ENCODE measurements at regions not wholly inside any gene's neighbourhood (a gene's known extent, or its start where the extent isn't known, plus 50 kb on each side); places are given as distances from the start of the nearest gene placed in this dataset.

- no peak for DNase-seq
- no peaks in the 10 kb centered on the region for H3K4me1 ChIP-seq
- H3K27me3 ChIP-seq, result peaks cover 3% of the 10 kb centered on the region
- WGBS, 2 donors (ENCODE audit: low coverage in 1 of 2), result 78 to 93% methylated on average over 6 to 9 of the region's 9 CpGs
- no peak overlapping the region for H3K4me3 ChIP-seq
- TF ChIP-seq POLR2AphosphoS5 (IDR thresholded peaks at IDR 0.05), result no peak
- no peak for TF ChIP-seq POLR2A (IDR thresholded peaks at IDR 0.05)
- no peak for TF ChIP-seq CTCF (IDR thresholded peaks at IDR 0.05)
- TF ChIP-seq EP300 (IDR thresholded peaks at IDR 0.05; ENCODE audit: low read depth), result no peak
- in situ Hi-C loops (cut with MboI; ENCODE audit: low pct_ligation_motif_present in 1 of 4, low pct_unique_long_range_greater_than_20kb in 1 of 4, low sequenced_read_pairs in 3 of 4) (no loop called here), intact Hi-C loops (cut with DNase I; ENCODE audit: low total_unique reads) (no loop called here)
- H3K9me3 ChIP-seq, result no peaks in the 10 kb centered on the region
- no peak overlapping the region for H3K27ac ChIP-seq
- no peaks in the 10 kb centered on the region for H3K36me3 ChIP-seq
These were observed 94.2 kb downstream of the OLIG3 start for GRCh38 chr6:137399881-137400443.

- intact Hi-C loops (cut with DNase I; ENCODE audit: low total_unique reads), result no loop called here
- H3K27me3 ChIP-seq, result peaks cover 3% of the 10 kb centered on the region
- H3K4me3 ChIP-seq, result no peak overlapping the region
- TF ChIP-seq EP300 (IDR thresholded peaks at IDR 0.05; ENCODE audit: low read depth), result no peak
- TF ChIP-seq POLR2AphosphoS5 (IDR thresholded peaks at IDR 0.05), result no peak
- TF ChIP-seq CTCF (IDR thresholded peaks at IDR 0.05), result no peak
- no peak for TF ChIP-seq POLR2A (IDR thresholded peaks at IDR 0.05)
- 68 to 76% methylated on average over 3 of the region's 3 CpGs for WGBS, 2 donors (ENCODE audit: low coverage in 1 of 2)
- H3K4me1 ChIP-seq, result no peaks in the 10 kb centered on the region
- no peak overlapping the region for H3K27ac ChIP-seq
- in situ Hi-C loops (cut with MboI; ENCODE audit: low pct_ligation_motif_present in 1 of 4, low pct_unique_long_range_greater_than_20kb in 1 of 4, low sequenced_read_pairs in 3 of 4), result no loop called here
- no peak for DNase-seq
- no peaks in the 10 kb centered on the region for H3K36me3 ChIP-seq
- no peaks in the 10 kb centered on the region for H3K9me3 ChIP-seq
These were observed 98.9 kb downstream of the OLIG3 start for GRCh38 chr6:137395316-137395715.

- DNase-seq, result no peak
- Histone ChIP-seq H3K27ac (no peak overlapping the region), H3K27me3 (no peaks in the 10 kb centered on the region), H3K9me3 (no peaks in the 10 kb centered on the region), H3K4me3 (no peak overlapping the region), H3K4me1 (peaks cover 0 to 15% (median 0%) of the 10 kb centered on the region in 4 donors), H3K36me3 (no peaks in the 10 kb centered on the region)
- TF ChIP-seq POLR2AphosphoS5 (IDR thresholded peaks at IDR 0.05) (no peak), CTCF (IDR thresholded peaks at IDR 0.05) (no peak), EP300 (IDR thresholded peaks at IDR 0.05; ENCODE audit: low read depth) (no peak), POLR2A (IDR thresholded peaks at IDR 0.05) (no peak)
- WGBS, 2 donors (ENCODE audit: low coverage in 1 of 2), result 93 to 96% methylated on average over 3 to 5 of the region's 5 CpGs
- intact Hi-C loops (cut with DNase I; ENCODE audit: low total_unique reads), result no loop called here
- in situ Hi-C loops (cut with MboI; ENCODE audit: low pct_ligation_motif_present in 1 of 4, low pct_unique_long_range_greater_than_20kb in 1 of 4, low sequenced_read_pairs in 3 of 4), result no loop called here
These were observed 103.0 kb downstream of the OLIG3 start for GRCh38 chr6:137391061-137391814.

- in situ Hi-C loops (cut with MboI; ENCODE audit: low pct_ligation_motif_present in 1 of 4, low pct_unique_long_range_greater_than_20kb in 1 of 4, low sequenced_read_pairs in 3 of 4), result no loop called here
- Histone ChIP-seq H3K36me3 (no peaks in the 10 kb centered on the region), H3K4me3 (no peak overlapping the region), H3K4me1 (peaks cover 0 to 15% (median 0%) of the 10 kb centered on the region in 4 donors), H3K27ac (no peak overlapping the region), H3K9me3 (no peaks in the 10 kb centered on the region), H3K27me3 (no peaks in the 10 kb centered on the region)
- TF ChIP-seq POLR2AphosphoS5 (IDR thresholded peaks at IDR 0.05), result no peak
- TF ChIP-seq EP300 (IDR thresholded peaks at IDR 0.05; ENCODE audit: low read depth), result no peak
- TF ChIP-seq POLR2A (IDR thresholded peaks at IDR 0.05), result no peak
- no peak for TF ChIP-seq CTCF (IDR thresholded peaks at IDR 0.05)
- WGBS, 2 donors (ENCODE audit: low coverage in 1 of 2), result 50 to 64% methylated on average over 1 to 4 of the region's 4 CpGs
- intact Hi-C loops (cut with DNase I; ENCODE audit: low total_unique reads), result no loop called here
- no peak for DNase-seq
These were observed 103.9 kb downstream of the OLIG3 start for GRCh38 chr6:137390334-137390733.
